ENCODE measurements at regions not wholly inside any gene's neighbourhood (a gene's known extent, or its start where the extent isn't known, plus 50 kb on each side); places are given as distances from the start of the nearest gene placed in this dataset.
"Not testable (repeated sequence)": the region's sequence is repeated elsewhere in the genome, so short reads cannot be mapped to it uniquely, and the experiment has no call there.

GRCh38 chr11:38700111-38700510 is 2102.1 kb upstream of the RAG2 start:
- DNase-seq = no peak

GRCh38 chr11:38693306-38693705 is 2095.3 kb upstream of the RAG2 start:
- DNase-seq = no peak

- not testable (repeated sequence) for DNase-seq
Observed at GRCh38 chr11:38690211-38690610, 2092.2 kb upstream of the RAG2 start.

GRCh38 chr11:38687008-38687407 is 2089.0 kb upstream of the RAG2 start:
- DNase-seq = no peak

- DNase-seq = no peak
Observed at GRCh38 chr11:38683484-38683883, 2085.4 kb upstream of the RAG2 start.

GRCh38 chr11:38680746-38681145 is 2082.7 kb upstream of the RAG2 start:
- DNase-seq = no peak

GRCh38 chr11:38680166-38680565 is 2082.1 kb upstream of the RAG2 start:
- no peak for DNase-seq

- no peak for DNase-seq
Observed at GRCh38 chr11:38672445-38672844, 2074.4 kb upstream of the RAG2 start.

- DNase-seq = no peak
Observed at GRCh38 chr11:38667359-38667758, 2069.3 kb upstream of the RAG2 start.

GRCh38 chr11:38648604-38649003 is 2050.6 kb upstream of the RAG2 start:
- DNase-seq = no peak

- DNase-seq = no peak
Observed at GRCh38 chr11:38646382-38646781, 2048.3 kb upstream of the RAG2 start.

GRCh38 chr11:38640854-38641253 is 2042.8 kb upstream of the RAG2 start:
- no peak for DNase-seq

- no peak for DNase-seq
Observed at GRCh38 chr11:38612701-38613100, 2014.7 kb upstream of the RAG2 start.

- DNase-seq = not testable (repeated sequence)
Observed at GRCh38 chr11:38601371-38601770, 2003.3 kb upstream of the RAG2 start.

- no peak for DNase-seq
Observed at GRCh38 chr11:38598418-38598817, 2000.4 kb upstream of the RAG2 start.

- DNase-seq = not testable (repeated sequence)
Observed at GRCh38 chr11:38595359-38596016, 1997.5 kb upstream of the RAG2 start.

- DNase-seq = no peak
Observed at GRCh38 chr11:38594895-38595294, 1996.9 kb upstream of the RAG2 start.

GRCh38 chr11:38593649-38594048 is 1995.6 kb upstream of the RAG2 start:
- DNase-seq = no peak

GRCh38 chr11:38582756-38583155 is 1984.7 kb upstream of the RAG2 start:
- DNase-seq = no peak

- DNase-seq = no peak
Observed at GRCh38 chr11:38582151-38582550, 1984.1 kb upstream of the RAG2 start.

- DNase-seq = no peak
Observed at GRCh38 chr11:38577769-38578168, 1979.7 kb upstream of the RAG2 start.

GRCh38 chr11:38562562-38562961 is 1964.5 kb upstream of the RAG2 start:
- DNase-seq = no peak

- DNase-seq = no peak
Observed at GRCh38 chr11:38553148-38553547, 1955.1 kb upstream of the RAG2 start.

GRCh38 chr11:38547462-38547861 is 1949.4 kb upstream of the RAG2 start:
- DNase-seq = no peak

- no peak for DNase-seq
Observed at GRCh38 chr11:38543986-38544385, 1946.0 kb upstream of the RAG2 start.
